Activated CD8-positive, alpha-beta T cell treated with anti-CD3 and anti-CD28 coated beads for 36 hours (primary cell): ENCODE measurements at regions not wholly inside any gene's neighbourhood (a gene's known extent, or its start where the extent isn't known, plus 50 kb on each side); places are given as distances from the start of the nearest gene placed in this dataset.
"Not testable (repeated sequence)": the region's sequence is repeated elsewhere in the genome, so short reads cannot be mapped to it uniquely, and the experiment has no call there.

Experiments
- ATAC-seq: fragments of 200-7000 bp; cut with Tn5 transposase; one replicate; pipeline ENCODE4 v1.10.0; 2021; ENCODE audit warnings: mild to moderate bottlenecking, moderate library complexity
- CTCF ChIA-PET: fragments of 350-600 bp; sonication (Branson Sonifier 250); formaldehyde crosslinking; loops from one replicate; lab custom pipeline; 2021; ENCODE audit warnings: antibody characterized with exemption; lab: Charles Lee
- POLR2A ChIA-PET: fragments of 350-600 bp; sonication (Branson Sonifier 250); formaldehyde crosslinking; loops from one replicate; lab custom pipeline; 2021; ENCODE audit warnings: antibody characterized with exemption; lab: Charles Lee
- DNase-seq: peaks from one replicate; pipeline ENCODE4 v3.0.0-alpha.2; 2020
- H3K27ac Mint-ChIP-seq: one replicate; pipeline ENCODE4 v1.8.0; 2021; ENCODE audit warnings: mild to moderate bottlenecking, mixed read lengths
- H3K27me3 Mint-ChIP-seq: one replicate; pipeline ENCODE4 v1.8.0; 2021; ENCODE audit warnings: mixed read lengths
- H3K36me3 Mint-ChIP-seq: one replicate; pipeline ENCODE4 v1.8.0; 2021; ENCODE audit warnings: low read depth, mixed read lengths
- H3K4me1 Mint-ChIP-seq: one replicate; pipeline ENCODE4 v1.8.0; 2021; ENCODE audit warnings: low read depth, mixed read lengths
- H3K4me3 Mint-ChIP-seq: one replicate; pipeline ENCODE4 v1.8.0; 2021; ENCODE audit warnings: mild to moderate bottlenecking, moderate library complexity, mixed read lengths
- H3K9me3 Mint-ChIP-seq: one replicate; pipeline ENCODE4 v1.8.0; 2021; ENCODE audit warnings: mixed read lengths
- intact Hi-C: fragments of 100-400 bp; cut with micrococcal nuclease; formaldehyde crosslinking; loops from one replicate; pipeline ENCODE4 v1.10.0; 2022
- TF ChIP-seq, protein P1 (sequence below): fragments of 200-600 bp; IDR thresholded peaks from one replicate; pipeline ENCODE4 v1.8.0; 2022; ENCODE audit warnings: antibody characterized with exemption, mild to moderate bottlenecking

DNA sequence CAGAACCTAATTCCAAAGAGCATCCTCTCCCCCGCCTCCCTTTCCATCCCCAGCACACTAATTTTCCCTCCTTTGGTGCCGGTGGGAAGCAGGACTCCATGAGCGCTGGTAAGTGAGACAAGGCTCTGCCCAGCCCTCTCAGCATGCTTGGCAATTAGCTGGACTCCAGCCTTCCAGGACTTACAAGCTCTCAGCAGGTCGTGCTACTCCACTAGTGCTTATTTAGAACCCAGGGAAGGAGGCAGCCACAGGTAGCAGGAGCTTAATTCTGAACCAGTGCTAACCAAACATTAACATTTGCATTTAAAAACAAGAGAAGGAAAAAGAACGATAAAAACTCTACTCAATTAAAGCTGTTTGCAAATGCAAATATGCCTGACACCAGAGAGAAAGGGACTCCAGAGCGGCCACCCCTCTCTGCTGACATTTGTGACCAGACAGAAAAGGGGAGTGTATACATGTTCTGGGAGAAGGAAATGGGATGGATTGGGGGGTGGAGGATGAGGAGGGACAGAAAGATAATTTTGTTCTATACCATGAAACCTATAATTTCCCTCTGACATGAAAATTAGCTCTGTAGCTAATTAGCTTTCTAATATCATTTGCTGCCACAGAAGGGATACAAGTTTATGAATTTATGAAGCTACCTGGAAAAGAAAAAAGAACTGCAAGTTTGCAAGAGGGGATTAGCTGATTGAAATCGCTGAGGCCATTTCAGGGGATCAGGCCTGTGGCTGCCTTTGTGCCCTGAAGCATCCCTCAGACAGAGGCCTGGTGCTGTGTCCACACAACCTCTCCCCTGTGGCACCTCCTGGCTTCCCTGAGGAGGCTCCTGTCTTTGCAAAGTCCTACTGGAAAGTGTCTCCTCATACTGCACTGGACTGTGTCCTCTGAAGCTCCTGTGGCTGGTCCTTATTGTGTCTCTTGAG lies 266.3 kb downstream of the SEC61B start:
- H3K4me3 Mint-ChIP-seq: no peak overlapping the region
- ChIA-PET CTCF (interaction anchor here (1.1 kb wide), 1 partner anchor 12 kb away, joined by 3 read pairs; no protein-coding TSS in a partner anchor), POLR2A (no interaction called here)
- ATAC-seq (no peak), DNase-seq (no peak)
- H3K27me3 Mint-ChIP-seq: peaks cover 12% of the 10 kb centered on the region
- intact Hi-C loops: no loop called here
- no peaks in the 10 kb centered on the region for H3K4me1 Mint-ChIP-seq
- TF ChIP-seq, protein P1, sequence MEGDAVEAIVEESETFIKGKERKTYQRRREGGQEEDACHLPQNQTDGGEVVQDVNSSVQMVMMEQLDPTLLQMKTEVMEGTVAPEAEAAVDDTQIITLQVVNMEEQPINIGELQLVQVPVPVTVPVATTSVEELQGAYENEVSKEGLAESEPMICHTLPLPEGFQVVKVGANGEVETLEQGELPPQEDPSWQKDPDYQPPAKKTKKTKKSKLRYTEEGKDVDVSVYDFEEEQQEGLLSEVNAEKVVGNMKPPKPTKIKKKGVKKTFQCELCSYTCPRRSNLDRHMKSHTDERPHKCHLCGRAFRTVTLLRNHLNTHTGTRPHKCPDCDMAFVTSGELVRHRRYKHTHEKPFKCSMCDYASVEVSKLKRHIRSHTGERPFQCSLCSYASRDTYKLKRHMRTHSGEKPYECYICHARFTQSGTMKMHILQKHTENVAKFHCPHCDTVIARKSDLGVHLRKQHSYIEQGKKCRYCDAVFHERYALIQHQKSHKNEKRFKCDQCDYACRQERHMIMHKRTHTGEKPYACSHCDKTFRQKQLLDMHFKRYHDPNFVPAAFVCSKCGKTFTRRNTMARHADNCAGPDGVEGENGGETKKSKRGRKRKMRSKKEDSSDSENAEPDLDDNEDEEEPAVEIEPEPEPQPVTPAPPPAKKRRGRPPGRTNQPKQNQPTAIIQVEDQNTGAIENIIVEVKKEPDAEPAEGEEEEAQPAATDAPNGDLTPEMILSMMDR: no peak
- H3K36me3 Mint-ChIP-seq: no peaks in the 10 kb centered on the region
- H3K27ac Mint-ChIP-seq: no peak overlapping the region
- H3K9me3 Mint-ChIP-seq: no peaks in the 10 kb centered on the region

DNA sequence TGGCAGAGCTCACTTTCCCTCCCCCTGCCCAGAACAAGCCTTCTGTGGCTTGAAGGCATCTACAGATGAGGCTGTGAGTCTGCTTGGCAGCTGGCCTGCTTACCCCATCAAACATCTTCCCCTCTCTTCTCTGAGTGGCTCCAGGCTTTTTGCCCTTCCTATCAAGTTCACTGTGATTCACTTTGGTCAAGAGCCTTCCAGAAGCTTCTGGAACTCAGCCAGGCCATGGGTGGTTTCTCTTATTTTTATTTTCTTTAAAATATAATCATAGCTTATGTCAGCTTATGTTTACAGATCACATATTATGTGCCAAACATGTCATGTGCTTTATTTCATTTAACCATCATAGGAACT lies 267.0 kb downstream of the SEC61B start:
- Mint-ChIP-seq H3K4me1 (no peaks in the 10 kb centered on the region), H3K27me3 (peaks cover 11% of the 10 kb centered on the region), H3K9me3 (no peaks in the 10 kb centered on the region), H3K27ac (no peak overlapping the region), H3K4me3 (no peak overlapping the region), H3K36me3 (no peaks in the 10 kb centered on the region)
- intact Hi-C loops: no loop called here
- ChIA-PET CTCF (no interaction called here), POLR2A (no interaction called here)
- ATAC-seq: no peak
- DNase-seq: no peak
- TF ChIP-seq, protein P1: no peak

DNA sequence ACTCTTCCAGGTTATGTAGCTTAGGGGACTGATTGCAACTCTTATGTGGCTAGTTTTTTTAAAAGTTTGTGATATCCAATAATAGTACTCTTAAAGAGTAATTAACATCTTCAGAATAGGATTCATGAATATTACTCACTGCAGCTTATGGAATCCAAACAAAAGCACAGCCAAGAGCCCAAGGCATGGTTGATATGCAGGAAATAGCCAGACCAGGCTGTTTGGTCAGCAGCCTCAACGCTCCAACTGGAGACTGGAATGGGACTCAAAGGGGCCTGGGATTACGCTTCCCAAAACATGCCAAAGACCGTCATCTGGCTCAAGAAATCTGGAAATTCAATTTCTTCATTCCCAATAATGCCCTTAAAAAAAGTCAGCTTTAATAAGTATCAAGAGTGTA lies 268.6 kb downstream of the SEC61B start:
- Mint-ChIP-seq H3K4me1 (no peaks in the 10 kb centered on the region), H3K9me3 (no peaks in the 10 kb centered on the region), H3K4me3 (no peak overlapping the region), H3K36me3 (no peaks in the 10 kb centered on the region), H3K27me3 (peaks cover 11% of the 10 kb centered on the region), H3K27ac (no peak overlapping the region)
- DNase-seq (no peak), ATAC-seq (no peak)
- TF ChIP-seq, protein P1: no peak
- intact Hi-C loops: no loop called here
- ChIA-PET POLR2A (no interaction called here), CTCF (interaction anchor here (0.6 kb wide), 1 partner anchor 179 kb away, joined by 3 read pairs; no protein-coding TSS in a partner anchor)

DNA sequence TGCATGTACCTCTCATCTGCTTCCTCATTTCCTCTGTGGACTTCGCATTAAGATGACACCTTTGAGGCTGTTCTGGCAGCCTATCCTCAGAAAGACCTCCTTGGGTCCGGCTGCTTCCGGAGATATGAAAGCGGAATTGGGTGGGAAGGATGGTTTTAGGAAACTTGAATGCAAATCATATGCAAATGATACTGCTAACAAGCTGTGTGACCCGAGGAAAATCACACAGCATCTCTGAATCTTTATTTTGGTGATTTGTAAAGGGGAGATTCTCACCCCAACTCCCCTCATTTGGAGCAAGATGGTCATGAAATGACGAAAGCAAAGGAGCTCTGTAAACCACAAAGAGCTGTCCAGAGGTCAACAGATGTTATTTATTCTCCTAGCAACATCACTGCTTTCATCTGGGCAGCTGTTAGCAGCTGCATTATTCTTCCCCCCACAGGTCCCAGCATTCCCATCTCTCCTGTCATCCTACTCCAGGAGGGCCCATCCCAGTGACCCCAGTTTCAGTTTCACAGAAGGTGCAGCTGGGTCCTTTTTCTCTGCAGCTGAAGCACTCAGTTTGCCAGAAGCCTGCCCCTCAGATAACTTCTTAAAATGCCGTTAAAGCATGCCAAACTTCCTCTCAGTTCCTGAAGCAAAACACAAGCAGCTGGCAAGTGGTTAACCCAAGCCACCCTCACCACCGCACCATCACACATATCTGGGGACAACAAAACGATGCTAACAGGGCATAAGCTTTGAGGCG lies 269.5 kb downstream of the SEC61B start:
- DNase-seq: peak; percentile 25
- peaks cover 15% of the 10 kb centered on the region for H3K27me3 Mint-ChIP-seq
- ChIA-PET POLR2A (no interaction called here), CTCF (no interaction called here)
- TF ChIP-seq, protein P1: no peak
- intact Hi-C loops: no loop called here
- H3K9me3 Mint-ChIP-seq: no peaks in the 10 kb centered on the region
- no peak for ATAC-seq
- no peak overlapping the region for H3K27ac Mint-ChIP-seq
- no peaks in the 10 kb centered on the region for H3K36me3 Mint-ChIP-seq
- no peak overlapping the region for H3K4me3 Mint-ChIP-seq
- no peaks in the 10 kb centered on the region for H3K4me1 Mint-ChIP-seq

DNA sequence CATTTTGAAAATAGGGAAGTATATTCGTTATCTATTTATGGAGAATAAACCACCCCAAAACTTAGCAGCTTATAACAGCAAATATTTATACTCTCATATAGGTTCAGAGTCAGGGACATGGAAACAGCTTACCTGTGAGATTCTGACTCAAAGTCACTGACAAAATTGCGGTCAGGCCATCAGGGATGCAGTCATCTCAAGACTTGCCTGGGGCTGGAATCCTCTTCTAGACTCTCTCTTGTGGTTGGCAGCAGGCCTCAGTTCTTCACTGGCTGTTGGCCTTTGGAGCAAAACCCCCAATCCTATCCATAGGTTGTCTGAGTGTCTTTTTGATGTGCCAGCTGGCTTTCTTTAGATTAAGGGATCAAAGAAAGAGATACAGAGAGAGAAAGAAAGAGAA lies 275.6 kb downstream of the SEC61B start:
- Mint-ChIP-seq H3K27me3 (peaks cover 14% of the 10 kb centered on the region), H3K9me3 (peaks cover 5% of the 10 kb centered on the region), H3K4me3 (no peak overlapping the region), H3K27ac (no peak overlapping the region), H3K4me1 (no peaks in the 10 kb centered on the region), H3K36me3 (peaks cover 1% of the 10 kb centered on the region)
- DNase-seq (no peak), ATAC-seq (no peak)
- TF ChIP-seq, protein P1: no peak
- ChIA-PET CTCF (no interaction called here), POLR2A (no interaction called here)
- intact Hi-C loops: no loop called here

DNA sequence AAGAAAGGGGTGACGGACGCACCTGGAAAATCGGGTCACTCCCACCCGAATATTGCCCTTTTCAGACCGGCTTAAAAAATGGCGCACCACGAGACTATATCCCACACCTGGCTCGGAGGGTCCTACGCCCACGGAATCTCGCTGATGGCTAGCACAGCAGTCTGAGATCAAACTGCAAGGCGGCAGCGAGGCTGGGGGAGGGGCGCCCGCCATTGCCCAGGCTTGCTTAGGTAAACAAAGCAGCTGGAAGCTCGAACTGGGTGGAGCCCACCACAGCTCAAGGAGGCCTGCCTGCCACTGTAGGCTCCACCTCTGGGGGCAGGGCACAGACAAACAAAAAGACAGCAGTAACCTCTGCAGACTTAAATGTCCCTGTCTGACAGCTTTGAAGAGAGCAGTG lies 276.9 kb downstream of the SEC61B start:
- intact Hi-C loops, H3K4me3 Mint-ChIP-seq, H3K27ac Mint-ChIP-seq, DNase-seq, ATAC-seq, H3K4me1 Mint-ChIP-seq, H3K9me3 Mint-ChIP-seq, H3K36me3 Mint-ChIP-seq, POLR2A ChIA-PET: not testable (repeated sequence)
- CTCF ChIA-PET: interaction anchor here (0.6 kb wide), 1 partner anchor 71 kb away, joined by 3 read pairs; no protein-coding TSS in a partner anchor
- peaks cover 13% of the 10 kb centered on the region for H3K27me3 Mint-ChIP-seq
